ENCODE measurements at regions not wholly inside any gene's neighbourhood (a gene's known extent, or its start where the extent isn't known, plus 50 kb on each side); places are given as distances from the start of the nearest gene placed in this dataset.

DNA sequence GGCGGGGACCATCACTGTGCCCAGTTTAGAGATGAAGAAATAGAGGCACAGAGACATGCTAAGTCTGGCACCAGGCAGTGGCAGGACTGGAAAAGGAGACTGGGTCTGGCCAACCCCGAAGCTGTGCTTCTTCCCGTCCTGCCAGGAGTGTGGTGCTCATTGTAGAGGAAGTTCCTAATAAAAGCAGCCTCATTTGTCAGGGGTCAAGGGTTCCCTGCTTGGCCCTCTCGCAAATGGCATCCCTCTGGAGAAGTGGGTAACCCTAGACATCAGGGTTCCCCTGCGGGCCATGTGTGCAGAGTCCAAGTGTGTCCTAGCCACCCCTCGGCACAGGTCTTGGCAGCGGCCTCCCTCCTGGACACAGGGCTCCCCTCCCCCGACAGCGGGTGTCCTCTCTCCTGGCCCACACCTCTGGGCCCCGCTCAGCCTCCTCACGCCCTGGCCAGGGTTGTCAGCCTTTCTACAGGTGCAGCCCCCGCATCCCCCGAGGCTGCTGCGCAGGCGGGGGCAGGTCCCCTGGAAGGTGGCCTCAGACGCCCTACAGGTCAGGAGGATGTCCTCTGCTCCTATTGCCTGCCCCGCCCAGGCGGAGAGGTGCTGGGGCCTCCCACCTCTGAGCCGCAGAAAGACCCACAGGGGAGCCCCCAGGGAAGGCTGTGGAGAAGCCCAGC is 61.8 kb upstream of the PRR20G start:
- DNase-seq (ENCODE audit: low read depth) = no peak

- DNase-seq (ENCODE audit: low read depth) = no peak
Measured at GRCh38 chr3:127342735-127343134, 54.9 kb upstream of the PRR20G start.

- no peak for DNase-seq (ENCODE audit: low read depth)
Measured at GRCh38 chr3:127339928-127340861, 52.3 kb upstream of the PRR20G start.

DNA sequence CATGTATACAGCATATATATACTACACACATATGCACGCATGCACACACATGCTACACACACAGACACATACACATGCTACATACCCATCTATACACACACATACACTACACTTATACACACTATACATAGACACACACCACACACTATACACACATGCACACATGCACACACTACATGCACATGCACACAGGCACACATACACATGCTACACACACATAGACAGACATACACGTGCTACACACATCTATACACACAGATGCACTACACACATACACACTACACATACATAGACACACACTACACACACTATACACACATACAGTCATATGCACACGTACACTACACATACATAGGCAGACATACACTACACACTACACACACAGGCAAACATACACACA is 51.2 kb upstream of the PRR20G start:
- no peak for DNase-seq (ENCODE audit: low read depth)

DNA sequence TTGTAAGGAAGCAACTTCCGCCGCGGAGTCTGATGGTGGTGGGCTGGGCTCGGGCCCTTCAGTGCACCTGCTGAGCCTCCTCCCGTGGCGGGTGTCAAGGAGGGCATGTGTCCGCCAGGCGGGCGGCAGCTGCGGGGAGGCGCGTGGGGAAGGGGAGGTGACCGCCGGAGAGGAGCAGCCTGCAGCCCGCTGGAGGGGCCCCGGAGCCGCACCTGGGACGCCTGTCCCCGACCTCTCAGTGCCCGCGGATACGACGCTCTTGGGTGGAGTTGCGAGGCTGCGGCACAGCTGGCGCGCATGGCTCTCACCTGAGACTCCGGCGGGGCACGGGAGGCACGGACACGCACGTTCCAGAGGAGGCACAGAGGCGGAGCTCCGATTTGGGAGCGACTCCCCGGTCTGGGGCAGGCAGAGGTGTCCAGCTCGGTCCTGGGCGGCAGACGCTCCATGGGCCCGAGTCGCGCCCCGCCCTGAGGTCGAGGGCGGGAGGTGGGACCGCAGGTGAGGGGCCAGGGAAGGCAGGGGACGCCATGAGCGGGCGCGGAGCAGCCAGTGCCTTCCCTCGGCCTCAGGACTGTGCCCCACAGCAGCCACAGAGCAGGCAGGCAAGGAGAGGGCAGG is 50.2 kb upstream of the PRR20G start:
- DNase-seq (ENCODE audit: low read depth) = no peak

Data from CMK (cell line).